Peyer's patch (tissue), 4 donors: ENCODE measurements at regions not wholly inside any gene's neighbourhood (a gene's known extent, or its start where the extent isn't known, plus 50 kb on each side); places are given as distances from the start of the nearest gene placed in this dataset.

Experiments used
- POLR2A ChIP-seq, 2 donors: fragments of 450-650 bp; IDR thresholded peaks; one replicate each; pipeline ENCODE4 v1.5.1; 2017; ENCODE audit warnings: antibody characterized with exemption in 2 of 2, mild to moderate bottlenecking in 2 of 2, moderate library complexity in 2 of 2
- TF ChIP-seq, protein P1 (sequence below), 6 experiments: fragments of 450-650 bp in 4 of 6; fragments of 200-600 bp in 2 of 6; sonication (generic) in 1 of 6; IDR thresholded peaks; one replicate each; pipeline ENCODE4 v1.5.1; 2017 to 2019; ENCODE audit warnings: antibody characterized with exemption in 6 of 6, mild to moderate bottlenecking in 3 of 6, moderate library complexity in 1 of 6

DNA sequence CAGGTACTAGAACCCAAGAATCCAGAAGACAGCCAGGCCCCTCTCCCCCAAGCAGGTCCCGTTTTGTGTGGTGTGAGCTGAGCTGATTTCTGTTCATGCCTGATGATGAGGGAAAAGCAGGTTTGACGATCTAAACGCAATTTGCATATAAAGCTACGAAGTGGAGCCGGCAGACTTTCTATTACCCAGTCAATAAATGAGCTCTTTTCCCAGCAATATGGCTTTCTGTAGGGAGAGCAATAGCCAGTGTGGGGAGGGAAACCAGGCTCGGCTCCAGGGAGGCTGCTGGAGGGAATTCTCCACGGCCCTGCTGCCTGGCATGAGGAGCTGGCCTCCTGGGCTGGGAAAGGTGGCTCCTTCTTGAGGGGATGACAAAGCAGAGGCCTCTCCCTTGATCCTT, 140.7 kb upstream of the AJAP1 start:
- TF ChIP-seq POLR2A (IDR thresholded peaks at IDR 0.05) = no peak
- TF ChIP-seq, protein P1, sequence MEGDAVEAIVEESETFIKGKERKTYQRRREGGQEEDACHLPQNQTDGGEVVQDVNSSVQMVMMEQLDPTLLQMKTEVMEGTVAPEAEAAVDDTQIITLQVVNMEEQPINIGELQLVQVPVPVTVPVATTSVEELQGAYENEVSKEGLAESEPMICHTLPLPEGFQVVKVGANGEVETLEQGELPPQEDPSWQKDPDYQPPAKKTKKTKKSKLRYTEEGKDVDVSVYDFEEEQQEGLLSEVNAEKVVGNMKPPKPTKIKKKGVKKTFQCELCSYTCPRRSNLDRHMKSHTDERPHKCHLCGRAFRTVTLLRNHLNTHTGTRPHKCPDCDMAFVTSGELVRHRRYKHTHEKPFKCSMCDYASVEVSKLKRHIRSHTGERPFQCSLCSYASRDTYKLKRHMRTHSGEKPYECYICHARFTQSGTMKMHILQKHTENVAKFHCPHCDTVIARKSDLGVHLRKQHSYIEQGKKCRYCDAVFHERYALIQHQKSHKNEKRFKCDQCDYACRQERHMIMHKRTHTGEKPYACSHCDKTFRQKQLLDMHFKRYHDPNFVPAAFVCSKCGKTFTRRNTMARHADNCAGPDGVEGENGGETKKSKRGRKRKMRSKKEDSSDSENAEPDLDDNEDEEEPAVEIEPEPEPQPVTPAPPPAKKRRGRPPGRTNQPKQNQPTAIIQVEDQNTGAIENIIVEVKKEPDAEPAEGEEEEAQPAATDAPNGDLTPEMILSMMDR (IDR thresholded peaks at IDR 0.05) = no peak
